ENCODE measurements at regions not wholly inside any gene's neighbourhood (a gene's known extent, or its start where the extent isn't known, plus 50 kb on each side); places are given as distances from the start of the nearest gene placed in this dataset.

- TF ChIP-seq ZNF462 (CRISPR knock-in tag; IDR thresholded peaks at IDR 0.05) (no peak), STAT1 (IDR thresholded peaks at IDR 0.05; ENCODE audit: unreplicated experiment) (no peak)
These were observed 262.1 kb downstream of the CPS1 start (continued) for GRCh38 chr2:210818473-210818872.

- Mint-ChIP-seq H3K4me1 (0 out of 3 replicates have a peak, but pooled peaks cover 2% of the 10 kb centered on the region), H3K9me3 (no peaks in the 10 kb centered on the region), H3K4me3 (no peak overlapping the region), H3K36me3 (ENCODE audit: low read depth) (no peaks in the 10 kb centered on the region), H3K27ac (no peak overlapping the region), H3K27me3 (ENCODE audit: insufficient read depth, low read depth, poor library complexity) (no peaks in the 10 kb centered on the region)
- H3K4me2 ChIP-seq: no peak overlapping the region
- DNase-seq (ENCODE audit: low spot score) (no peak), ATAC-seq (peak; percentile 82)
- no peak overlapping the region for H2AFZ ChIP-seq
- H3K9me2 ChIP-seq (ENCODE audit: insufficient read depth): no peaks in the 10 kb centered on the region
- no peaks in the 10 kb centered on the region for H3K79me2 ChIP-seq (replicated peaks; ENCODE audit: insufficient read depth)
- no peak overlapping the region for H3K4me3 ChIP-seq
- H3K27ac ChIP-seq (ENCODE audit: low read depth): no peak overlapping the region
- no peaks in the 10 kb centered on the region for H3K4me1 ChIP-seq (ENCODE audit: insufficient read depth)
- H3K27me3 ChIP-seq (ENCODE audit: insufficient read depth): no peaks in the 10 kb centered on the region
- H3F3A ChIP-seq (replicated peaks; ENCODE audit: low read depth): no peaks in the 10 kb centered on the region
- no peaks in the 10 kb centered on the region for H3K36me3 ChIP-seq (ENCODE audit: insufficient read depth)
- H4K20me1 ChIP-seq (replicated peaks; ENCODE audit: insufficient read depth): no peaks in the 10 kb centered on the region
- TF ChIP-seq ZNF114 (CRISPR knock-in tag; IDR thresholded peaks at IDR 0.05): no peak
- TF ChIP-seq ZNF462 (CRISPR knock-in tag; IDR thresholded peaks at IDR 0.05): no peak
- TF ChIP-seq EZH2 (IDR thresholded peaks at IDR 0.05; ENCODE audit: low read depth, unreplicated experiment): no peak
- no peak for TF ChIP-seq STAT1 (IDR thresholded peaks at IDR 0.05; ENCODE audit: unreplicated experiment)
- no peak for TF ChIP-seq POLR2AphosphoS5 (IDR thresholded peaks at IDR 0.05; ENCODE audit: low read depth)
- no peak for TF ChIP-seq CTCF (conservative IDR thresholded peaks at IDR 0.05; ENCODE audit: low read depth in 2 of 2)
- no peak for TF ChIP-seq NANOG (IDR thresholded peaks at IDR 0.05; ENCODE audit: borderline replicate concordance)
These were observed 277.0 kb downstream of the CPS1 start for GRCh38 chr2:210833403-210833802.

All from GM23338 (cell line).